ENCODE measurements at regions not wholly inside any gene's neighbourhood (a gene's known extent, or its start where the extent isn't known, plus 50 kb on each side); places are given as distances from the start of the nearest gene placed in this dataset.

DNA sequence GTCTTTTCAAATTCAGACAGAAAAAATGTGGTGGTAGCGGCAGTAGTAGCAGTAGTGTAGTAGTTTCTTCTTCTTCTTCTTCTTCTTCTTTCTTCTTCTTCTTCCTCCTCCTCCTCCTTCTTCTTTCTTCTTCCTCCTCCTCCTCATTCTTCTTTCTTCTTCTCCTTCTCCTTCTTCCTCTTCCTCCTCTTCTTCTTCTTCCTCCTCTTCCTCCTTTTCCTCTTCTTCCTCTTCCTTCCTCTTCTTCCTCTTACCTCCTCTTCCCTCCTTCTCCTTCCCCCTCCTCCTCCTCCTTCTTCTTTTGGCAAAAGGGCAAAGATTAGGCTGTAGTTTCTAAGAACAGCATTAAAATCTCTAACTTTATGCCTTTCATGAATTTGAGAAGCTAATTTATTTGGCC, 59.6 kb upstream of the INSM2 start:
- no peak for TF ChIP-seq CTCF (IDR thresholded peaks at IDR 0.05; ENCODE audit: poor library complexity, severe bottlenecking)
- Histone ChIP-seq H3K4me1 (ENCODE audit: insufficient read depth, poor library complexity, severe bottlenecking) (no peaks in the 10 kb centered on the region), H3K36me3 (ENCODE audit: low read depth) (no peaks in the 10 kb centered on the region), H3K4me3 (ENCODE audit: severe bottlenecking) (no peak overlapping the region), H3K9me3 (ENCODE audit: severe bottlenecking) (no peaks in the 10 kb centered on the region), H3K27ac (ENCODE audit: poor library complexity, severe bottlenecking) (no peak overlapping the region), H3K27me3 (ENCODE audit: insufficient read depth, poor library complexity, severe bottlenecking) (peaks cover 29% of the 10 kb centered on the region)
- DNase-seq (ENCODE audit: low spot score) (no peak), ATAC-seq (ENCODE audit: low read depth) (no peak)

DNA sequence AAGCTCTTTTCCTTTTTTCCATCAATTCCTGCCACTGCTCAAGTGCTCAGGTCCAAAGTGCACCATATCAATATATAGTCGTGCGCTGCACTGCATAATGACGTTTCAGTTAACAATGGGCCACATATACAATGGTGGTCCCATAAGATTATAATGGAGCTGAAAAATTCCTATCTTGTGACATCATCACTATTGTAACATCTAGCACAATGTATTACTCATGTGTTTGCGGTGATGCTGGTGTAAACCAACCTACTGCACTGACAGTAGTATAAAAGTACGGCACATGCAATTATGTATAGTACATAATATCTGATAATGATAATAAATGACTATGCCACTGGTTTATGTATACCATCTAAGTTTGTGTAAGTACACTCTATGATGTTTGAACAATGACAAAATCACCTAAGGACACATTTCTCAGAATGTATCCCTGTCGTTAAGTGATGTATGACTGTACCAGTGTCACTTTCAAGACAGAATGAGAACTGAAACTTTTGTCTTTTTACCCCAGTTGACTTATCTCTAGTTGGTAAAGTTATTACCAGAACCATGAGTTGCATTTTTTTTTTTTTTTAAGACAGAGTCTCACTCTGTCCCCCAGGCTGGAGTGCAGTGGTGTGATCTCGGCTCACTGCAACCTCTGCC, 53.7 kb upstream of the INSM2 start:
- no peak for TF ChIP-seq CTCF (IDR thresholded peaks at IDR 0.05; ENCODE audit: poor library complexity, severe bottlenecking)
- Histone ChIP-seq H3K27ac (ENCODE audit: poor library complexity, severe bottlenecking) (no peak overlapping the region), H3K36me3 (ENCODE audit: low read depth) (no peaks in the 10 kb centered on the region), H3K9me3 (ENCODE audit: severe bottlenecking) (no peaks in the 10 kb centered on the region), H3K4me3 (ENCODE audit: severe bottlenecking) (no peak overlapping the region), H3K27me3 (ENCODE audit: insufficient read depth, poor library complexity, severe bottlenecking) (peaks cover 7% of the 10 kb centered on the region), H3K4me1 (ENCODE audit: insufficient read depth, poor library complexity, severe bottlenecking) (no peaks in the 10 kb centered on the region)
- DNase-seq (ENCODE audit: low spot score): no peak
- ATAC-seq (ENCODE audit: low read depth): peak; percentile 66

DNA sequence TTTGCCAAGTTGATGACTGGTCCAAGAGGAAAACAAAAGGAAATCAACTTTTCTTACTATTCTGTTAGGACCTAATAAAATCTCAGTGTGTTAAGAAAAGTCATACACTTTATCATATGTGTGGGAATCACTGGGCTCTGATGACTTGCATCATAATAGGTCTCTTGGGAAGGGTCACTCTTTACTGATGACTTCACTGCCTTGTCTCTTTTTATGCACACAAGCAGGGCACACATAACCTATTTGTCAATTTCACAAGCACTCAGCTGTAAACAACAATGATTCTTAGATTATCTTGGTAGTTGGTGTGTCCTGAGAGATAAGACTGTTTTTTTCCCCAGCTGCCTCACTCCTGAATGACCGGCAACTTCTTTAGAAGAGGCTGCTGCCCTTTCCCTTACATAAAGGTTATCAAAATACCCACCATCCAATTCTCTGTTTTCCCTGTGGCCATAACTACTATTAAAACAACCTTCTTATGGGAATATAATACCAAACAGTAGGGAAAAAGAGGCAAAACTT, 50.9 kb upstream of the INSM2 start:
- ATAC-seq (ENCODE audit: low read depth): no peak
- Histone ChIP-seq H3K9me3 (ENCODE audit: severe bottlenecking) (no peaks in the 10 kb centered on the region), H3K36me3 (ENCODE audit: low read depth) (no peaks in the 10 kb centered on the region), H3K27ac (ENCODE audit: poor library complexity, severe bottlenecking) (no peak overlapping the region), H3K4me1 (ENCODE audit: insufficient read depth, poor library complexity, severe bottlenecking) (no peaks in the 10 kb centered on the region), H3K4me3 (ENCODE audit: severe bottlenecking) (no peak overlapping the region), H3K27me3 (ENCODE audit: insufficient read depth, poor library complexity, severe bottlenecking) (no peaks in the 10 kb centered on the region)
- TF ChIP-seq CTCF (IDR thresholded peaks at IDR 0.05; ENCODE audit: poor library complexity, severe bottlenecking): no peak
- DNase-seq (ENCODE audit: low spot score): no peak

All from RWPE2 (cell line).